ENCODE measurements at regions not wholly inside any gene's neighbourhood (a gene's known extent, or its start where the extent isn't known, plus 50 kb on each side); places are given as distances from the start of the nearest gene placed in this dataset.

- no peaks in the 10 kb centered on the region for H3K36me3 ChIP-seq
- TF ChIP-seq POLR2A (IDR thresholded peaks at IDR 0.05; ENCODE audit: low read depth) (no peak), POLR2AphosphoS5 (IDR thresholded peaks at IDR 0.05) (no peak), EP300 (IDR thresholded peaks at IDR 0.05) (no peak), CTCF (IDR thresholded peaks at IDR 0.05) (no peak)
- H3K27me3 ChIP-seq: no peaks in the 10 kb centered on the region
- DNase-seq (ENCODE audit: extremely low spot score): peak; percentile 77
- no peak overlapping the region for H3K27ac ChIP-seq (replicated peaks in 1 of 4)
- H3K9me3 ChIP-seq: no peaks in the 10 kb centered on the region
- intact Hi-C loops (cut with DNase I): no loop called here
- no peaks in the 10 kb centered on the region for H3K4me1 ChIP-seq
- 91% methylated on average over 3 of the region's 3 CpGs for WGBS
- H3K4me3 ChIP-seq: no peak overlapping the region
Observed at GRCh38 chr16:65905331-65905730, 461.2 kb upstream of the CDH5 start.

- Histone ChIP-seq H3K4me3 (no peak overlapping the region), H3K4me1 (no peaks in the 10 kb centered on the region), H3K27me3 (no peaks in the 10 kb centered on the region), H3K36me3 (no peaks in the 10 kb centered on the region), H3K27ac (replicated peaks in 1 of 4) (no peak overlapping the region), H3K9me3 (no peaks in the 10 kb centered on the region)
- no peak for TF ChIP-seq CTCF (IDR thresholded peaks at IDR 0.05)
- TF ChIP-seq POLR2A (IDR thresholded peaks at IDR 0.05; ENCODE audit: low read depth): no peak
- TF ChIP-seq POLR2AphosphoS5 (IDR thresholded peaks at IDR 0.05): no peak
- no peak for TF ChIP-seq EP300 (IDR thresholded peaks at IDR 0.05)
- 80% methylated on average over 6 of the region's 6 CpGs for WGBS
- DNase-seq (ENCODE audit: extremely low spot score): peak; percentile 68
- intact Hi-C loops (cut with DNase I): no loop called here
Observed at GRCh38 chr16:65896448-65897153, 469.9 kb upstream of the CDH5 start.

GRCh38 chr16:65895906-65896305, 470.6 kb upstream of the CDH5 start:
- no peak overlapping the region for H3K27ac ChIP-seq (replicated peaks in 1 of 4)
- no peaks in the 10 kb centered on the region for H3K4me1 ChIP-seq
- no peak overlapping the region for H3K4me3 ChIP-seq
- DNase-seq (ENCODE audit: extremely low spot score): peak; percentile 78
- H3K27me3 ChIP-seq: no peaks in the 10 kb centered on the region
- no peaks in the 10 kb centered on the region for H3K36me3 ChIP-seq
- TF ChIP-seq POLR2A (IDR thresholded peaks at IDR 0.05; ENCODE audit: low read depth) (no peak), POLR2AphosphoS5 (IDR thresholded peaks at IDR 0.05) (no peak), EP300 (IDR thresholded peaks at IDR 0.05) (no peak), CTCF (IDR thresholded peaks at IDR 0.05) (no peak)
- no peaks in the 10 kb centered on the region for H3K9me3 ChIP-seq
- intact Hi-C loops (cut with DNase I): no loop called here
- WGBS: 100% methylated on average over 1 of the region's 1 CpG

GRCh38 chr16:65895486-65895885, 471.0 kb upstream of the CDH5 start:
- WGBS: 60% methylated on average over 3 of the region's 3 CpGs
- Histone ChIP-seq H3K4me1 (no peaks in the 10 kb centered on the region), H3K9me3 (no peaks in the 10 kb centered on the region), H3K36me3 (no peaks in the 10 kb centered on the region), H3K27ac (replicated peaks in 1 of 4) (no peak overlapping the region), H3K27me3 (no peaks in the 10 kb centered on the region), H3K4me3 (no peak overlapping the region)
- intact Hi-C loops (cut with DNase I): no loop called here
- peak; percentile 86 for DNase-seq (ENCODE audit: extremely low spot score)
- TF ChIP-seq CTCF (IDR thresholded peaks at IDR 0.05): no peak
- TF ChIP-seq POLR2A (IDR thresholded peaks at IDR 0.05; ENCODE audit: low read depth): no peak
- no peak for TF ChIP-seq EP300 (IDR thresholded peaks at IDR 0.05)

- intact Hi-C loops (cut with DNase I): no loop called here
Observed at GRCh38 chr16:65890203-65890602, 476.3 kb upstream of the CDH5 start.

More at GRCh38 chr16:65890203-65890602, 476.3 kb upstream of the CDH5 start:
- 92% methylated on average over 4 of the region's 4 CpGs for WGBS
- Histone ChIP-seq H3K27ac (replicated peaks in 1 of 4) (no peak overlapping the region), H3K4me3 (no peak overlapping the region), H3K27me3 (no peaks in the 10 kb centered on the region), H3K36me3 (no peaks in the 10 kb centered on the region), H3K4me1 (peaks cover 0 to 5% (median 2%) of the 10 kb centered on the region in 4 donors), H3K9me3 (no peaks in the 10 kb centered on the region)
- TF ChIP-seq POLR2AphosphoS5 (IDR thresholded peaks at IDR 0.05) (no peak), EP300 (IDR thresholded peaks at IDR 0.05) (no peak), POLR2A (IDR thresholded peaks at IDR 0.05; ENCODE audit: low read depth) (no peak), CTCF (IDR thresholded peaks at IDR 0.05) (no peak)
- DNase-seq (ENCODE audit: extremely low spot score): no peak
